SH-SY5Y (cell line): ENCODE measurements at regions not wholly inside any gene's neighbourhood (a gene's known extent, or its start where the extent isn't known, plus 50 kb on each side); places are given as distances from the start of the nearest gene placed in this dataset.

Source experiments
- GATA2 ChIP-seq: IDR thresholded peaks from 2 replicates; pipeline ENCODE4 v1.6.1; 2011; ENCODE audit warnings: mild to moderate bottlenecking, low read depth, low read length
- GATA3 ChIP-seq: IDR thresholded peaks from 2 replicates; pipeline ENCODE4 v1.6.1; 2011; ENCODE audit warnings: low read depth, mild to moderate bottlenecking, low read length, moderate library complexity

GRCh38 chr3:76912841-76913383 is 127.0 kb upstream of the ROBO2 start:
- no peak for TF ChIP-seq GATA2
- TF ChIP-seq GATA3 = no peak
